ENCODE measurements at regions not wholly inside any gene's neighbourhood (a gene's known extent, or its start where the extent isn't known, plus 50 kb on each side); places are given as distances from the start of the nearest gene placed in this dataset.

DNA sequence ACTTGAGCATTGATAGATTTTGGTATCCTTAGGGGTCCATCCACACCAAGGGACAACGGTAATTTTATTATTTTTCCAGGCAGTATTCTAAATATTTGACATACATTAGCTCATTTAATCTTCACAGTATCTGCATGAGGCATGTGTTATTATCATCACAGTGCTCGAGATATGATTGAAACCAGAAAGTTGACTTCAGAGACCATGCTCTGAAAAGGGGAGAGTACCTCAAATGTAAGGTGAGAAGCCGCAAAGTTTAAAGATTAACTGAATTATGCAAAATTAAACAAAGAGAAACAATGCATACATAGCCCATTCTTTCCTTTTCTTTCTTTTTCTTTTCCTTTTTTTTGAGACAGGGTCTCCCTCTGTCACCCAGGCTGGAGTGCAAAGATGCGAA, 104.1 kb downstream of the SLC25A46 start:
- Mint-ChIP-seq H3K4me1 (no peaks in the 10 kb centered on the region), H3K9me3 (ENCODE audit: low read depth) (no peaks in the 10 kb centered on the region), H3K27me3 (peaks cover 5% of the 10 kb centered on the region), H3K27ac (no peak overlapping the region), H3K36me3 (ENCODE audit: low read depth) (no peaks in the 10 kb centered on the region), H3K4me3 (no peak overlapping the region)
- POLR2A ChIA-PET, result no interaction called here
- intact Hi-C loops (cut with DNase I, micrococcal nuclease), result no loop called here
- CTCF ChIA-PET, result no interaction called here
- ATAC-seq (no peak), DNase-seq (no peak)

DNA sequence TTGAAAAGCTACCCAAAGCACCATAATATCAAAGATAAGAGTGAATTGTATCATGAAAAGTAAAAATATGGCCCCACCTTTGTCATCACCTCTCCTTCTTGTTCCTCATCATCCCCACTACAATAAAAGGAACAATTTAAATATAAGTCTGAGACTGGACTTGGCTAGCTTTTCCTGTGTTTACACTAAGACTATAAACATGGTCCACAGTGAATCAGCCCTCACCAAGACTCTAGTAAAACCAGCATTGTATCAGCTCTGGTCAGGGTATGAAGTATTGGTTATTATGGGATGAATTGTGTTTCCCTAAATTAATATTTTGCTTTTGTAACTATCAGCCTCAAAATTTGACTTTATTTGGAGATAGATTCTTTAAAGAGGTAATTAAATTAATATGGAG, 105.4 kb downstream of the SLC25A46 start:
- Mint-ChIP-seq H3K9me3 (ENCODE audit: low read depth) (peaks cover under 1% of the 10 kb centered on the region), H3K27me3 (peaks cover 2% of the 10 kb centered on the region), H3K4me1 (no peaks in the 10 kb centered on the region), H3K27ac (no peak overlapping the region), H3K36me3 (ENCODE audit: low read depth) (no peaks in the 10 kb centered on the region), H3K4me3 (no peak overlapping the region)
- CTCF ChIA-PET, result no interaction called here
- no peak for DNase-seq
- intact Hi-C loops (cut with DNase I, micrococcal nuclease), result no loop called here
- POLR2A ChIA-PET, result interaction anchor here (0.6 kb wide), 1 partner anchor 1395 kb away, joined by 3 read pairs; no protein-coding TSS in a partner anchor
- no peak for ATAC-seq

DNA sequence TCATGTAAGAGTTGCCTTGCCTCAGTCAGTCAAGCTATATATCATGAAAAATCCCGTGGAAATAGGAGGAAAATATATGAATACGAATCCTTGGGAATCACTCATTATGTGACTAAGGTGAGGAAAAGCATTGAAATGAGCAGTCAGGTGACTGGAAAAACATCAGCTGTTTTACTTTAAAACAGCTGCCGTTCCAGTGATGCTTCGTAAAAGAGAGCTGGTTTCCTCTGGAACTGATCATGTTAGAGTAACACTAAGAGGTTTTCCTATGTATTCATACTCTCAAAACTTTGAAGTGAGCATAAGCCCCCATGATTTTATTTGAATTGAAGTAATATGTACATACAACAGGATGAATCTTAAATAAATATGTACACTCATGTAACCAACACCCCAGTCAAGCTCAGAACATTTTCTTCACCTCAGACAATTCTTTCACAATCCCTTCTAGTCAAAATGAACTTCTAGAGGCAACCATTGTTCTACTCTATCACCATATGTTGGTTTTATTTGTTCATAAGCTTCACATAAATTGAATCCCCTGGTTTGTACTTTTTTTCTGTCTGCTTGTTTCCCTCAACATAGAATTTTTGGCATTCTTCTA, 107.7 kb downstream of the SLC25A46 start:
- H3K27ac Mint-ChIP-seq, result no peak overlapping the region
- peaks cover 4% of the 10 kb centered on the region for H3K9me3 Mint-ChIP-seq (ENCODE audit: low read depth)
- H3K4me1 Mint-ChIP-seq, result no peaks in the 10 kb centered on the region
- H3K27me3 Mint-ChIP-seq, result peaks cover 3% of the 10 kb centered on the region
- POLR2A ChIA-PET, result no interaction called here
- no peak overlapping the region for H3K4me3 Mint-ChIP-seq
- intact Hi-C loops (cut with DNase I, micrococcal nuclease), result no loop called here
- DNase-seq (no peak), ATAC-seq (no peak)
- CTCF ChIA-PET, result no interaction called here
- H3K36me3 Mint-ChIP-seq (ENCODE audit: low read depth), result no peaks in the 10 kb centered on the region

DNA sequence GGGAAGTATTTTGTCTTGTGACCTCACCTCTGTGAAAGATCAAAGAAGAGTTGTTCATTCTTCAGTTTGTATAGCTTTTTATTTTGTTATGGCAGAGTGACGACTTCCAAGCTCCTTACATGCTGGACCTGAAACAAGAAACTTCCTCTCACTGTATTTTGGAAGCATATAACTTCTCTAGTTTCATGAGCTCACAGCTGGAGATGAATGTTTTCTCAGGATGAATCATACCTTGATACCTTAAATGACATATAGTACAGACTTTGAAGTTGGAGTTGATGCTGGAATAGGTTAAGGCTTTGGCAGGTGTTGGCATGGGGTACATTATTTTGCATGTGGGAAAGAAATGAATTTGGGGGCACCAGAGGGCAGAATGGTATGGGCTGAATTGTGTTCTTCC, 112.5 kb downstream of the SLC25A46 start:
- Mint-ChIP-seq H3K4me1 (no peaks in the 10 kb centered on the region), H3K27ac (no peak overlapping the region), H3K27me3 (peaks cover 10% of the 10 kb centered on the region), H3K36me3 (ENCODE audit: low read depth) (no peaks in the 10 kb centered on the region), H3K9me3 (ENCODE audit: low read depth) (peaks cover 4% of the 10 kb centered on the region), H3K4me3 (no peak overlapping the region)
- DNase-seq (no peak), ATAC-seq (no peak)
- ChIA-PET CTCF (interaction anchor here (0.6 to 1.6 kb wide), 2 partner anchors 10 to 144 kb away, joined by 3 read pairs; no protein-coding TSS in a partner anchor), POLR2A (no interaction called here)
- intact Hi-C loops (cut with DNase I, micrococcal nuclease), result no loop called here

DNA sequence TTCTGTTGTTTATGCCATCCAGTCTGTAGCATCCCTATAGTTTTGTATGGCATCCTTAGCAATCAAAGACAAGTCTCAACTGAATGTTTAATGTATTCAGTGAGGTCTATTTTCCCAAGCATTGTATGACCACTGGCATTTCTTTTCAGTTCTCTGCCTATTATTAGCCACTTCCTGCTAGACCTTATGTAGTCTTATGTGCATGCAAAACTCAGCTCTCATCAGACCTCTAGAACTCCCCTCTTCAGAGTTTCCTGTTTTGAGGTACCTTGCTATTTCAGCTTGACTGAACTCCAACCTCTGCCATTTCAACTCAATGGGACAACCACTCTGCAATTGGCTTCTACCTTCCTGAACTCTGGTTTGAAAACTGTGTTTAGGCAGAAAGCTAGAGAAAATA, 113.2 kb downstream of the SLC25A46 start:
- Mint-ChIP-seq H3K4me3 (no peak overlapping the region), H3K36me3 (ENCODE audit: low read depth) (no peaks in the 10 kb centered on the region), H3K27ac (no peak overlapping the region), H3K27me3 (peaks cover 12% of the 10 kb centered on the region), H3K9me3 (ENCODE audit: low read depth) (peaks cover 4% of the 10 kb centered on the region), H3K4me1 (no peaks in the 10 kb centered on the region)
- intact Hi-C loops (cut with DNase I, micrococcal nuclease), result no loop called here
- ChIA-PET CTCF (interaction anchor here (1.6 kb wide), 1 partner anchor 10 kb away, joined by 3 read pairs; no protein-coding TSS in a partner anchor), POLR2A (no interaction called here)
- DNase-seq (no peak), ATAC-seq (no peak)

DNA sequence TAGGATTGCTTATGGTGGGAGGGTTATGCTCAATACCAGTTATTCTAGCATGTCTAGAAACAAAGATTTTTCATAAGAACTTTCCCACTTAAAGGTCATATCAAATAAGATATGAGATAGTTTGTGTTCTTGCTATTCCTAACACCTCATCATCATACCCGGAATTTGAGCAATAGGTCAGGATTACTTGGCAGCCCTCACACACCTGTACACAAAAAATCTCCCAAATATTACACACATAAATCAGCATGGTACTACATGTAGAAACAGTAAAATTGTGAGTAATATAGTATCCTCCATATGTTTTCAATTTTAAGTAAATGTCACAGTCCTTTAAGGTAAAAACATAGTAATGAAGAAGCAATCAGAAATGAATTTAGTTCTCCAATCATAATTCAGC, 113.7 kb downstream of the SLC25A46 start:
- CTCF ChIA-PET, result no interaction called here
- peaks cover 12% of the 10 kb centered on the region for H3K27me3 Mint-ChIP-seq
- no peak overlapping the region for H3K4me3 Mint-ChIP-seq
- H3K9me3 Mint-ChIP-seq (ENCODE audit: low read depth), result peaks cover 4% of the 10 kb centered on the region
- no peaks in the 10 kb centered on the region for H3K36me3 Mint-ChIP-seq (ENCODE audit: low read depth)
- ATAC-seq (no peak), DNase-seq (no peak)
- H3K4me1 Mint-ChIP-seq, result no peaks in the 10 kb centered on the region
- POLR2A ChIA-PET, result no interaction called here
- intact Hi-C loops (cut with DNase I, micrococcal nuclease), result no loop called here
- no peak overlapping the region for H3K27ac Mint-ChIP-seq

DNA sequence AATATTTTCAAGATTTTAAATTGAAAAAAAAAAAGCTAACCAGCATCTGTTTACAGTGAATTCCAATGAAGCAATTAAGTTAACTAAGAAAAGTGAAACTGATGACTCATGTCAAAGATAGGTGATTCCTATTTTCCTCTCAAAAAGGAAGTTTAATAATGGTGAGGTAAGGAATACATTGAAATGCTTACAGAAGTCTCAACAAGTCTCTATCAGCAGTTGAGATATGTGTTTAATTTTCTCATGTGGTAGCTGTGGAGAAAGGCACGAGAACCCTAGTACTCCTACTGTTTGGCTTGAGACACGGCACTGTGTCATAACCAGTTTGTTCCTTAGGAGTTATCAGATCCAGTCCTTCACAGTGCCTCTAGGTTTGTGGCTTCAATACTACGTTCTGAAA, 114.5 kb downstream of the SLC25A46 start:
- POLR2A ChIA-PET, result no interaction called here
- H3K27ac Mint-ChIP-seq, result no peak overlapping the region
- no peak overlapping the region for H3K4me3 Mint-ChIP-seq
- H3K9me3 Mint-ChIP-seq (ENCODE audit: low read depth), result peaks cover 4% of the 10 kb centered on the region
- H3K36me3 Mint-ChIP-seq (ENCODE audit: low read depth), result no peaks in the 10 kb centered on the region
- no peak for DNase-seq
- peaks cover 12% of the 10 kb centered on the region for H3K27me3 Mint-ChIP-seq
- intact Hi-C loops (cut with DNase I, micrococcal nuclease), result no loop called here
- no peaks in the 10 kb centered on the region for H3K4me1 Mint-ChIP-seq
- CTCF ChIA-PET, result no interaction called here
- ATAC-seq, result no peak

DNA sequence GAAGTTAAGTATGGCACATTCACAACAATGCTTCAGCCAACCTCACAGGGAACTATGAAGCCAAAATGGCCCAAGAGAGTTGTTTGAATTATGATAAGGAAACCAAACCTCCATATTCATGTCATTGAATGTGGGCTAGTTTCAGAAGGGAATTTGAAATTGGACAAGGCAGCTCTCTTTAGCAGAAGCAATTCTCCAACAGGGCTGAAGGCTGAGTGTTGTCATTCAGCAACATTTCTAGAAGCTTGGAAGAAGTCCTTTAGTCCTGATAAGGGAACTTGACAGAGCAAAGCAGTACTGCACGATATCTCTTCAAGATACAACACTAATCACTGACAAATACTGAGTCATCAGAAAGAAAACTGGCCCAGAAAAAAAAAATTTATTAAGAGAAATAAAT, 115.4 kb downstream of the SLC25A46 start:
- no peak for DNase-seq
- H3K4me3 Mint-ChIP-seq, result no peak overlapping the region
- CTCF ChIA-PET, result no interaction called here
- peaks cover 4% of the 10 kb centered on the region for H3K9me3 Mint-ChIP-seq (ENCODE audit: low read depth)
- H3K27ac Mint-ChIP-seq, result no peak overlapping the region
- intact Hi-C loops (cut with DNase I, micrococcal nuclease), result no loop called here
- no peaks in the 10 kb centered on the region for H3K36me3 Mint-ChIP-seq (ENCODE audit: low read depth)
- H3K4me1 Mint-ChIP-seq, result no peaks in the 10 kb centered on the region
- no peak for ATAC-seq
- POLR2A ChIA-PET, result interaction anchor here (0.7 kb wide), 1 partner anchor 14 kb away, joined by 3 read pairs; no protein-coding TSS in a partner anchor
- peaks cover 12% of the 10 kb centered on the region for H3K27me3 Mint-ChIP-seq

DNA sequence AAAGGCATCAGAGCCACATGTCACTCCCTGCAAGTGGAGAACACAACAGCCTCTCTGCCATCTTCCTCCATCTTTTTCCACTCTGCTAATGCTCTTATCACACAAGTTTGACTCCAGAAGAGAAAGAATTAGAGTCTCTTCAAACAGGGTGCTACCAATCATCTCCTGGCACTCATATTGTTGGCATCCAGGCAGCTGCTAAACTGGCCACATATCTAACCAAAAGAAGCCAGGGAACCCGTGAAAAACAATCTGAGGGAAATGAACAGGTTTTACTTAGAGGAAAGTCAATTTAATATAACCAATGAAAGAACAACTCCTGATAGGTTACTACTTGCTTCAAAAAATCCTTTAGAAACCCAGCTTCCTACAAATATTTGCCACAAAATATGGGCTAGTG, 117.2 kb downstream of the SLC25A46 start:
- Mint-ChIP-seq H3K4me3 (no peak overlapping the region), H3K4me1 (no peaks in the 10 kb centered on the region), H3K9me3 (ENCODE audit: low read depth) (no peaks in the 10 kb centered on the region), H3K36me3 (ENCODE audit: low read depth) (no peaks in the 10 kb centered on the region), H3K27ac (no peak overlapping the region), H3K27me3 (peaks cover 15% of the 10 kb centered on the region)
- ChIA-PET CTCF (interaction anchor here (1.0 kb wide), 1 partner anchor 10 kb away, joined by 3 read pairs; no protein-coding TSS in a partner anchor), POLR2A (no interaction called here)
- ATAC-seq, result no peak
- DNase-seq, result no peak
- intact Hi-C loops (cut with DNase I, micrococcal nuclease), result no loop called here

DNA sequence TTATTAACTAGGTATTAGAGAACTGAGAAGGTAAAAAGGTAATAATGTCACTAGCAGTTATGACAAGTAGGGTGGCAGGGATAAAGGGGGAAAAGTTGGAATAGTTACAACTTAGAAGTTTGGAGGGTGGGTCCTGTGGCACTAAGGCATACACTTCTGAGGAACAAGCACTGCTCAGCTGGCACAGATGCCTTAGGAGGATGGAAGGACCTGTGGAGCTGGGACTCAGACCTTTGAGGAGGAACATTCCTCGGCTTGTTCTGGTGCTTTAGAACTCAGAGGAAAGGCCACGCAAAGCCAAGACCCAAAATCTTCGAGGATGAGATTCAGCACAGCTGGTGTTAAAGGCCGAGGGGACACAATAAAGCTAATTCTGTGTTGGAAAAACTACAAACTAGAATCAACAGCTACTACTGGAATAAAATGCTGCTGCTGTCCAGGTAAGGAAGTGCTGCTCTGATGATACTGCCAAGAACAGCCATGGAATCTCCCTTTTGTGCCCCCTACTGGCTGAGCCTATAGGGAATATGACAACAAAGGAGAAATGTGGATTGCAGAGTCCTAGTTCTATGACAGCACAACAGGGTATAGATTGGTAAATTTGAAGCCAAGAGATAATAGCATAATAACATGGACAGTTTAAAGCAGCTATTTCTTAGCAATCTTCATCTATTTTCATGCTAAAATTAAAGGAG, 126.7 kb downstream of the SLC25A46 start:
- Mint-ChIP-seq H3K4me1 (no peaks in the 10 kb centered on the region), H3K27me3 (peaks cover 9% of the 10 kb centered on the region), H3K9me3 (ENCODE audit: low read depth) (no peaks in the 10 kb centered on the region), H3K27ac (no peak overlapping the region), H3K4me3 (no peak overlapping the region), H3K36me3 (ENCODE audit: low read depth) (no peaks in the 10 kb centered on the region)
- ChIA-PET POLR2A (no interaction called here), CTCF (interaction anchor here (0.6 to 1.0 kb wide), 3 partner anchors 10 to 227 kb away, joined by 3 read pairs; partner anchors contain the start of gene WDR36)
- DNase-seq, result peak; percentile 9
- ATAC-seq, result no peak
- intact Hi-C loops (cut with DNase I, micrococcal nuclease), result loop anchor here in 1 of 2 experiments (2.0 kb wide), 1 partner anchor 109 kb away; no protein-coding TSS in a partner anchor

DNA sequence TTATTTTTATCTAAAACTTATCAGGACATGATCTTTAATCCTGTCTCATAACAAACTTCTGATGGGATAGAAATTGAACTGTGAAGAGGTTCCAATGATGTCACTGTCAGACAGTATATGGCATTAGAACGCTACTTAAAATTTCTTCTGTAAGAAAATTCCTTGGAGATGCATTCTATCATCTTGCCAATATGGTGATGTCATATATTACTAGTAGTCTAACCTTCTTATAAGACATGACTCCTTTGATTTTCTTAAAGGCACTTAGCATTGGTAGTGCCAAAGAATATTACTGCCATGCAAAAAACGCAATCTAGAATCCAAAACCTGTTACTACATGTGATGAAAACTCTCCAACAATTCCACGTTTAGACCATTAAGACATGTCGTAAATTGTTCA, 131.1 kb downstream of the SLC25A46 start:
- Mint-ChIP-seq H3K4me1 (no peaks in the 10 kb centered on the region), H3K9me3 (ENCODE audit: low read depth) (no peaks in the 10 kb centered on the region), H3K36me3 (ENCODE audit: low read depth) (no peaks in the 10 kb centered on the region), H3K27me3 (peaks cover 9% of the 10 kb centered on the region), H3K27ac (no peak overlapping the region), H3K4me3 (no peak overlapping the region)
- no peak for DNase-seq
- no peak for ATAC-seq
- ChIA-PET CTCF (no interaction called here), POLR2A (no interaction called here)
- intact Hi-C loops (cut with DNase I, micrococcal nuclease), result no loop called here

DNA sequence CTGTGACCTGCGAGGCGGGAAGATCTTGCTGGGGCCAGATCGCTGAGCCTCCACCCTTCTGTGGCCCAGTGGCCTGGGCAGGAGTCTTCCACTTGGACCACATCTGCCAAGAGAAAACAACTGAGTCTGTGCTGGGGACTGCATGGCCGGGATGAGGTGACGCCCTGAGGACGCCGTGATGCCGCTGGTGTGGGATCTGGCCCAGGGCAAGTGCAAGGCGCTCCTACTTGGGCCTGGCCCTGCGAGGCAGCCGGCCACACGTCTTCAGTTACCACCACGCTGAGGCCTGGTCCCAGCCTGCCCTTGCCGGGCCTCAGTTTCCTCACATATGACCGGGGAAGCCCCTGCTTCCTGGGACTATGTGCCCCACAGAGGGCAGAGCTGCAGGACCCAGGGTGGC, 133.4 kb downstream of the SLC25A46 start:
- intact Hi-C loops (cut with DNase I, micrococcal nuclease), result no loop called here
- DNase-seq (no peak), ATAC-seq (no peak)
- Mint-ChIP-seq H3K27me3 (peaks cover 5% of the 10 kb centered on the region), H3K9me3 (ENCODE audit: low read depth) (no peaks in the 10 kb centered on the region), H3K4me1 (no peaks in the 10 kb centered on the region), H3K4me3 (no peak overlapping the region), H3K27ac (no peak overlapping the region), H3K36me3 (ENCODE audit: low read depth) (no peaks in the 10 kb centered on the region)
- ChIA-PET POLR2A (no interaction called here), CTCF (no interaction called here)

All from activated CD4-positive, alpha-beta T cell treated with anti-CD3 and anti-CD28 coated beads for 36 hours (primary cell).